T-helper 1 cell treated with Interleukin-12 subunit alpha and Interleukin-12 subunit beta and Interleukin-4 antibody, amounts not matched to agents 30 μg/mL and 1 μg/mL, for 36 hours (primary cell): ENCODE measurements at regions not wholly inside any gene's neighbourhood (a gene's known extent, or its start where the extent isn't known, plus 50 kb on each side); places are given as distances from the start of the nearest gene placed in this dataset.

Experiments
- H3K27ac Mint-ChIP-seq: one replicate; pipeline ENCODE4 v1.8.0; 2021; ENCODE audit warnings: mild to moderate bottlenecking, mixed read lengths
- H3K27me3 Mint-ChIP-seq: one replicate; pipeline ENCODE4 v1.8.0; 2021; ENCODE audit warnings: low read depth, mixed read lengths
- H3K36me3 Mint-ChIP-seq: one replicate; pipeline ENCODE4 v1.8.0; 2021; ENCODE audit warnings: low read depth, mixed read lengths
- H3K4me1 Mint-ChIP-seq: one replicate; pipeline ENCODE4 v1.8.0; 2021; ENCODE audit warnings: low read depth, mixed read lengths
- H3K4me3 Mint-ChIP-seq: one replicate; pipeline ENCODE4 v1.8.0; 2021; ENCODE audit warnings: mild to moderate bottlenecking, moderate library complexity, mixed read lengths
- H3K9me3 Mint-ChIP-seq: one replicate; pipeline ENCODE4 v1.8.0; 2021; ENCODE audit warnings: mixed read lengths

DNA sequence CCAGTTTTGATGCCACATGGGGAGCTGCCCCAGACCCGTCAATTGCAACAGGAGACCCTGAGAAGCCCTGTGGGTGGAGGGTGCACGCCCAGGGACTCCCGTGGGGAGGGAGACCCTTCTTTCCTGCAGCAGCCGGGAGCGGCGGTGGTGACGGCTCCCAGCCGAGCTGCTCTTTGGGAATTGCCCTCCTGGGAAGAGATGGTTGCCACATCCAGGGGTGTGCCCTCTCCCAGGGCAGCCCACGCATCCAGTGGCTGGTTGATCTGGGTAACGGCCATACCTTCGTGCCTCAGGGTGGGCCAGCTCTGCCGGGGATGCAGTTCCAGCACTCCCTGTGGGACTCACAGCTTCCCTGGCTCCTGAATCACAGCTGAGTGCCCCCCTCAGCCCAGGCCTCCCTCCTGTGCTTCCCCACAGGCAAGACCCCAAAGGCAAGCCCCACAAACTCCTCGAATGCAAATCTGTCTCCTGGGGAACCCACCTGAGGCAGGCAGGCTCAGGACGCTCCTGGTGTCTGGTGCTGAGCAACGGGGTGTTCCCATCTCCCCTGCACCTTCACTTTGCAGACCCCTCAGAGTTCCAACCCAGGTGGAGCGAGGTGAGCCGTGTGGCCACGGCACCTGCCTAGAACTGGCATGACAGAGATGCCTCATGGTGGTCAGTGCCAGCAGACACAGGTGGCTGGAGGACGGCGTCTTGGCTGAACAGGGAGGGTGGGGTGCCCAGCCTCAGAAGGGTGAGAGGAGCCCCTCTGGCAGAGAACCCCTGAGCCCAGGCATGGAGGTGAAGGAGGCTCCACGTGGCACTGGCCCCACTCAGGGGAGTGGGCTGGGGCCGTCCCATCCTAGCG lies 1027.4 kb downstream of the BRD1 start:
- Mint-ChIP-seq H3K4me1 (no peaks in the 10 kb centered on the region), H3K4me3 (no peak overlapping the region), H3K36me3 (no peaks in the 10 kb centered on the region), H3K27ac (no peak overlapping the region), H3K27me3 (no peaks in the 10 kb centered on the region), H3K9me3 (no peaks in the 10 kb centered on the region)

DNA sequence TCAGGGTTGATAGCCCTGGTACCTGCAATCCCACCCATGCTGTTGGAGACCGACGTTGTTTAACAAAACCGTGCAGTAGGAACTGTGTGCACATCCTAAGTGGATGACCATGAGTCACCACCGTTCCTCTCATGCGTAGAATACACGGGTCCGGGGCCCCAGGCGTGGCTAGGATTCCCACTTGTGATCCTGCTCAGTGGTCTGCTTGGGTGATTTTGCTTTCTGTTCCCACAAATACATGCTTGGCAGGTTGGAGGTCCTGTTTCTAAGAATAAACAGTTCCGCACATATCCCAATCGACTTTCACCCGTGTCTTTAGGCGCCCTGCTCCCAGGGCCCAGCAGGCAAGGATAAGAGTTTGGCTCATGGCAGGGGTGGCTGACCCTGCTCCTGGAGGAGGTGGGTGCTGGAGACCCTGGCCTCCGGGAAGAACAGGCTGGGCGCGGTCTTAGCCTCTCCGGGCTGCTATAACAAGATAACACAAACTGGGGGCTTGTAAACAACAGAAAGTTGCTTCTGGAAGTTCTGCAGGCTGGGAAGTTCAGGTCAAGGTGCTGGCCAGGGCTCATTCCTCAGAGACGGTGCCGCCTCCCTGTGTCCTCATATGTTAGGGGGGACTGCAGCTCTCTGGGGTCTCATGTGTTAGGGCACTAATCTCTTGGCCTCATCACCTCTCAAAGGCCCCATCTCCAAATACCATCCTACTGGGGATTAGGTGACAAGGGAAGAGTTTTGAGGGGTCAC lies 1028.3 kb downstream of the BRD1 start:
- Mint-ChIP-seq H3K27ac (no peak overlapping the region), H3K27me3 (no peaks in the 10 kb centered on the region), H3K36me3 (no peaks in the 10 kb centered on the region), H3K9me3 (no peaks in the 10 kb centered on the region), H3K4me3 (no peak overlapping the region), H3K4me1 (no peaks in the 10 kb centered on the region)

DNA sequence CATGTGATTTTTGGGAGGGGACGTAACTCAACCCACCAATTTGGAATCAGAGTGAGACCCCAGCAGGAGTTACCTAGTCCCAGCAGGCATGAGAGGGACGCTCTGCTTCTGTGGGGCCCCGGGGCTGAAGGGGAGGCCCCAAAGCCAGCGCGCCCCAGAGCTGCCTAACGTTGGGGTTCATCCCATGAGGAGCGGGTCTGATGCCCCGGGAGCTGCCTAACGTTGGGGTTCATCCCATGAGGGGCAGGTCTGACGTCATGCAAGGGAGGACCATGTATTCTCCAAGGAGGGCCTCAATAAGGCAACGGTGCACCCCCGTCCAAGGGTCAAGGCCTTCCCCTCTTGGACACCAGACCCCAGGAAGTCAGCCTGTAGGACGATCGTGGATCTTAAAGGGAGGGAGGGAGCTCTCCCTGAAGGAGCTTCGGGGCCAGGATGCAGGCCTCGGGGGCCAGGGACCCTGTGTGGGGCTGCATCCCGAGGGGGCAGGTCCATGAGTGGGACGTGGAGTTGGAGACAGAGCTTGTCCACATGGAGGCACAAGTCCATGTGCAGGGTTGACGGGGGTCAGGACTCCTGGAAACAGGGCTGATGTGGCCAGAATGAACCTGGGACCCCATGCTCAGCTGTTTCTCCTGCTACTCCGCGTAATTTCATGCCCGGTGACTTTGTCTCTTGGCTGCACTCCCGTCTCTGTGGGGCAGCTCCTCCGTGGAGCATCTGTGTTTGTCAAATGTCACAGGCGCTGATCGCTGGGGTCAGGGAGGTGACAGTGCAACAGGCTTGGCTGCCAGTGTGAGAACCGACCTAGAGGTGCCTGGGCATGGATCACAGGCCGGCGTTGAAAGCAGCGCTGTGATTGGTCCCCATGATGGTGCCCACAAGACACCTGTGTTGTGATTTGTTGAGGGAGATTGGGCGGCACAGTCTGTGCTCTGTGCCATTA lies 1029.1 kb downstream of the BRD1 start:
- Mint-ChIP-seq H3K36me3 (no peaks in the 10 kb centered on the region), H3K27ac (no peak overlapping the region), H3K4me3 (no peak overlapping the region), H3K9me3 (no peaks in the 10 kb centered on the region), H3K27me3 (no peaks in the 10 kb centered on the region), H3K4me1 (no peaks in the 10 kb centered on the region)

DNA sequence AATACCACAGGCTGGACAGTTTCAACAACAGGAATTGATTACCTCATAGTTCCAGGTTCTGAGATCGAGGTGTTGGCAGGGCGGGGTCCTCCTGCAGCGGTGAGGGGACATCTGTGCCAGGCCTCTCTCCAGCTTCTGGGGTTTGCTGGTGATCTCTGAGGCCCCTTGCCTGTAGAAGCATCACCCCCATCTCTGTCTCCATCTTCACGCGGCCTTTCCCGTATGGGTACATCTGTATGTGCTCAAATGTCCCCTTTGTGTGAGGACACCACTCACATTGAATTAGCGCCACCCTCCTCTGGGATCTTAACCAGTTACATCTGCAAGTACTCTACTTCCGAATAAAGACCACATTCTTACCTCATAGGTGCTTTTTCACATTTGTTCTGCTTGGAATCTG lies 1029.9 kb downstream of the BRD1 start:
- Mint-ChIP-seq H3K27me3 (no peaks in the 10 kb centered on the region), H3K9me3 (no peaks in the 10 kb centered on the region), H3K4me3 (no peak overlapping the region), H3K36me3 (no peaks in the 10 kb centered on the region), H3K27ac (no peak overlapping the region), H3K4me1 (no peaks in the 10 kb centered on the region)

DNA sequence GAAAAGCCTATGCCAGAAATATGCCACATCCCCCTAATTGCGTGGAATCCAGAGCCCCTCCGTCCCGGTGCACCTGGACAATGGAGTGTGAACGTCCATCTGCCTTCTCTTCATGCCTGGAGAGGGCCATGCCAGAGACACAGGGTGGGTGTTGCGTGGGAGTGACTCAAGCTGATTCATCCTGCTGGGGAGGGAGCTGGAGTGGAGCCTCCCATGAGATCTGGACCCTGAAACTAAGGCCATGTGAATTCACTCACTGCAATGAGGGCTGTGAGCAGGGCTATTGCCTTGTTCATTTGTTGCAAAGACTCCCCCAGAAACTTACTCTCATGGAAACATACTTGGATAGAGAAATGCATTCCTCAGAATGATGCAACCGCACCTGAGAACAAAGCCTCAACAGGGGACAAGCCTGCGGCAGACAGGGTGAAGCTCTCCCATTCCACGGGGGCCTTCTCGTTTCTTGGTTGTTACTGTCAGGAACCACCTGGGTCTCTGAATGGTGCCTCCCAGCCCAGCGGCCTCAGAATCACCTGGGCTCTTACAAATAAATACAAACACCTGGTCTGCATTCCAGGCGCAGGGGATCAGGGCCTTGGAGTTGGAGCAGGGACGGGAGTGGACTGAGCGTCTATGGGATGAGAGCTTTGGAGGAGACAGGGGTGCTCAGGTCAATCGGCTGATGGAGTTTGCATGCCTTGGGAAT lies 1031.2 kb downstream of the BRD1 start:
- Mint-ChIP-seq H3K4me3 (no peak overlapping the region), H3K9me3 (no peaks in the 10 kb centered on the region), H3K27me3 (no peaks in the 10 kb centered on the region), H3K27ac (no peak overlapping the region), H3K4me1 (no peaks in the 10 kb centered on the region), H3K36me3 (no peaks in the 10 kb centered on the region)

DNA sequence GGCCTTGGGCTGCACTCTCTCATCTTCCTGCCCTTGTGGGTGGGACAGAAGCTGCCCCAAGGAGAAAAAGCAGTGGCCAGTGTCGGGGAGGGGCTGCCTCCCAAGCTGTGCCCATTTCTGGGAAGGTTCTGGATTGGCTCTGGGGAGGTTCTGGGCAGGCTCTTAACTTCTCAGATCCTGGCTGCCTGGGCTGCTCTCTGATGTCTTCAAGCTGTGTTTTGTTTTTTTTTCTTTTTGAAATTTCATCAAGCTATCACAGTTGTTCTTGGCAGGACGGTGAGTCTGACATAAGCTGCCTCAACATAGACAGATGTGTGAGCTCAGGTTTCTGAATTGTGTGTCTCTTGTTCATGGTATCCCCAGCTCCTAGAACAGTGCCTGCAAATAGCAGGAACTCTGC lies 1032.0 kb downstream of the BRD1 start:
- no peaks in the 10 kb centered on the region for H3K27me3 Mint-ChIP-seq
- H3K9me3 Mint-ChIP-seq, result no peaks in the 10 kb centered on the region
- no peak overlapping the region for H3K4me3 Mint-ChIP-seq
- H3K36me3 Mint-ChIP-seq, result no peaks in the 10 kb centered on the region
- no peak overlapping the region for H3K27ac Mint-ChIP-seq
- no peaks in the 10 kb centered on the region for H3K4me1 Mint-ChIP-seq

DNA sequence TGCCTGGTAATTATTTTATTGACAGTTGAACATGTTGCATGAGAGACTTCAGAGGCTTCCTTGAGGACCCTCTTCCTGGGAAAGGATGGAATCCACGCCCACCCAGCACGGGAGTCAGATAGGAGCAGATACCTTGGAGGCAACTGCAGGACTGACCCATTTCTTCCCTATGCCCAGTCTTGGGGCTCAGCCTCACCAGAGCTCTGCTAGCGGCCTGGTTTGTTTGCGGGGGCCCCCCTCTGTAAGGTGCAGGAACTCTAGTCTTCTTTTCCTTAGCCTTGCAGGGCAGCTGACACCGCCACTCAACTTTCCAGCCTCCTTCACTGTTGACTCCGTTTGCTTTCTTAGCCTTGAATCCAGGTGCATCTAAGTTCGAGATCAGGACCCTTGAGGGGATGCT lies 1032.8 kb downstream of the BRD1 start:
- H3K4me1 Mint-ChIP-seq, result no peaks in the 10 kb centered on the region
- no peak overlapping the region for H3K27ac Mint-ChIP-seq
- no peak overlapping the region for H3K4me3 Mint-ChIP-seq
- H3K9me3 Mint-ChIP-seq, result no peaks in the 10 kb centered on the region
- no peaks in the 10 kb centered on the region for H3K36me3 Mint-ChIP-seq
- H3K27me3 Mint-ChIP-seq, result no peaks in the 10 kb centered on the region

DNA sequence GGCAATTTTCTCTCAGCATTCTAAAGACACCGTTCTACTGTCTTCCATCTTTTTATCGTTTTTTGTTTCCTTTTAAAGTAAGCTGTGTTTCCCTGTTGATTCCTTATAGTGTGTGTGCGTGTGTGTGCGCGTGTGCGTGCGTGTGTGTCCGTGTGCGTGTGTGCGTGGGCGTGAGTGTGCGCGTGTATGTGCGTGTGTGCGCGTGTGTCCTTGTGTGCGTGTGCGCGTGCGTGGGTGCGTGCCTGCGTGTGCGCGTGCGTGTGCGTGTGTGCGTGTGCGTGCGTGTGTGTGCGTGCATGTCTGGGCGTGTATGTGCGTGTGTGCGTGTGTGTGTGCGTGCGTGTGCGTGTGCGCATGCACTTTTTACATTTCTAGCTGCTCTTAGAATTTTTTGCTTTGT lies 1033.7 kb downstream of the BRD1 start:
- Mint-ChIP-seq H3K4me3 (no peak overlapping the region), H3K9me3 (no peaks in the 10 kb centered on the region), H3K36me3 (no peaks in the 10 kb centered on the region), H3K27ac (no peak overlapping the region), H3K27me3 (no peaks in the 10 kb centered on the region), H3K4me1 (no peaks in the 10 kb centered on the region)

DNA sequence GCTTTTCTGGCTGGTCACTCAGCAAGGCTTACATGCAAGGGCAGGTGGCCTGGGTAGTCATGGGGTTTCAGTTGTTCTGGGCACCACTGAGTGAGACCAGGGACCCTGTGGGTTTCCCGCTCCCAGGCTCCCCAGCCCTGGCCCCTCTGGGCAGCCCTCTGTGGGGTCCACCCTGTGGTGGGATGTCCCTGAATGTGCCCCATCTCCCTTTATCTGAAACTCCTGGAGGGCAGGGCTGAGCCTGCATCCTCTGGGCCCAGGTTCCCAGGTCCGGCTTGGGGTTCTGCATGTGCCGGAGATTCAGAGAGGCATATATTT lies 1041.0 kb downstream of the BRD1 start:
- Mint-ChIP-seq H3K4me1 (no peaks in the 10 kb centered on the region), H3K27me3 (no peaks in the 10 kb centered on the region), H3K9me3 (no peaks in the 10 kb centered on the region), H3K27ac (no peak overlapping the region), H3K36me3 (no peaks in the 10 kb centered on the region), H3K4me3 (no peak overlapping the region)

DNA sequence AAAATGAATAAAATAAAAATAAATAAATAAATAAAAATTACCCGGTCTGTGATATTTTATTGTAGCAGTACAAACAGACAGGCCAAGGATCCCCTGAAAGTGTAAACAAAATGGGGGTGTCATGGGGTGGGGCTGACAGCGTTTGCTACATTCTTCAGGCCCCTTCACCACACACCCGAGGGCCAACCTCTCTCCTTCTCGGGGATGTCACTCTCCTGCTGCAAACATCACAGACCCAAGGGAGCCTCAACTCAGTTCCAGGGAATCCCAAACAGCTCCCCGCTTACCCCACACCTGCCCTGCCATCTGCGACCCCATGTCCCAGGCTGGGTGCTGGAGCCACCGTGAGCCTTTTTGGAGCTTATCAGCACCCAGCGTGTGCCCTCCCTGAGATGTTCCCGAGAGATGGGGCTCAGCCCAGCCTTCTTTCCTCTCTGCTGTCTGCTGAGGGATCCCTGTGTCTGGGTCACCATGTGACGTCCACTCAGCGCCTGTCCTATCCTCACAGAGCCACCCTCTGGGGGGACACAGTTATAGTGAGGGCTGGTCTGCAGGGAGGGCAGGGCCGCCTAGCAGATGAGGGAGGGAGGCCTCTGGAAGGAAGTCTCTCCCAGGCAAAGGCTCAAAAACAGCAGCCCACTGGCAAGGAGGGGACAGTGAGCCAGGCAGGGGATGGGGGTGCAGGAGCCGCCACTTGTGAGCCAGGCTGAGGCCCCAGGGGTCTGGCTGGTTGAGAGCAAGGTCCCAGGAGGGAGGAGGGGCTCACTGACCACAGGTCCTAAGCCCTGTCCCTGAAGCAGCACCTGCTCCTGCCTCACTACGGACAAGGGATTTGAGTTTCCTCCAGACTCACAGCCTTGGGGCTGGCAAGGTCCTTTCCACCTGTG lies 1041.6 kb downstream of the BRD1 start:
- no peak overlapping the region for H3K4me3 Mint-ChIP-seq
- no peaks in the 10 kb centered on the region for H3K9me3 Mint-ChIP-seq
- H3K4me1 Mint-ChIP-seq, result no peaks in the 10 kb centered on the region
- H3K36me3 Mint-ChIP-seq, result no peaks in the 10 kb centered on the region
- no peak overlapping the region for H3K27ac Mint-ChIP-seq
- H3K27me3 Mint-ChIP-seq, result no peaks in the 10 kb centered on the region

DNA sequence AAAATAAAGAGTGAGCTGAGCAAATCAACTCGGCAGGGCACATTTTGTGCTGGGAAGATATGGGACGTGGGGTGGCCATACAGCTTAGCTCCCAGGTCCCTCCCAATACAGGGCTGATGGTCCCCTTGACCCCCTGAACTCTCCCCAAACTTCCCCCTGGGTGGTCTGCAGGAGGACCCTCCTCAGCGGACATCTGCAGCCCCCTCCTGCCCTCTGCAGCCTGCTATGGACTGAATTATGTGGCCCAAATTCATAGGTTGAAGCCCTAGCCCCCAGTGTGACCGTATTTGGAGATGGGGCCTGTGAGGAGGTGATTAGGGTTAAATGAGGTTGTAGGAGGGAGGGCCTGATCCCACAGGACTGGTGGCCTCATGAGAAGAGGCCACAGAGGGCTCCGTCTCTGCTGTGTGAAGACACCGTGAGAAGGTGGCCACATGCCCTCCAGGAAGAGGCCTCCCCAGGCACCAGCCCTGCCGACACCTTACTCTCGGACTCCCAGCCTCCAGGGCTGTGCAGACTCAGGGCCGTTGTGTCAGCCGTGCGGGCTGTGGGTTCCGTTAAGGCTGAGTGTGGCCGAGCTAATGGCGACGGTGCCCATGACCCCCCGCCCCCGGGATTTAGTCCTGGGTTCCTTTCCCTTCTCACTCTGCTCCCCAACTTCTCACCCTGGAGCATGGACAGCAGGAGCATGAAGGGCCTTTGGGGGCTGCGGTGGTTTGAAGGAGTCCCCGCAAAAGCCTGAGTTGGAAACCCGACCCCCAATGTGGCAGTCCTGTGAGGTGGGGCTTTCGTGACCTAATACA lies 1042.8 kb downstream of the BRD1 start:
- Mint-ChIP-seq H3K27me3 (no peaks in the 10 kb centered on the region), H3K36me3 (no peaks in the 10 kb centered on the region), H3K4me1 (no peaks in the 10 kb centered on the region), H3K27ac (no peak overlapping the region), H3K4me3 (no peak overlapping the region), H3K9me3 (no peaks in the 10 kb centered on the region)

DNA sequence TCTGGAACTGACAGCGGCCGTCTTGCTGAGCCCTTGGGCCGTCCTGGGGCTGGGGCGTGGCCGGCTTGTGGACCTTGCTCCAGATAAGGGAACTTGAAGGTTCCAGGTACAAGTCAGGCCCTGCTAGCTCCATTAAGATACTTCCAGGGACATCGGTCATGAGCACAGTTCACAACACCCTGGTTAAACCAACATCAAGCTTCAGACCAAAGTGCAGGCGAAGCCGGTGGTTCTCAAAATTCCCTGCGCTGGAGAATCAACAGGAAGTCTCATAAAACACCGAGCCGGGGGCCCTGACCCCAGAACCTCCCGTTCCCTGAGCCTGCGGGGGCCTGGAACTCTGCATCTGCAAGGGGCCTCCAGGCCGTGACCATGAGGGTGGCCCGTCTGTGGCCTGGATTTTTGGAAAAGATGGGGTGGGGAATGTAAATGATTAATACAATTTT lies 1043.8 kb downstream of the BRD1 start:
- Mint-ChIP-seq H3K36me3 (no peaks in the 10 kb centered on the region), H3K9me3 (no peaks in the 10 kb centered on the region), H3K4me1 (no peaks in the 10 kb centered on the region), H3K27me3 (no peaks in the 10 kb centered on the region), H3K4me3 (no peak overlapping the region), H3K27ac (no peak overlapping the region)
